ENCODE measurements at regions not wholly inside any gene's neighbourhood (a gene's known extent, or its start where the extent isn't known, plus 50 kb on each side); places are given as distances from the start of the nearest gene placed in this dataset.
"Not testable (repeated sequence)": the region's sequence is repeated elsewhere in the genome, so short reads cannot be mapped to it uniquely, and the experiment has no call there.

DNA sequence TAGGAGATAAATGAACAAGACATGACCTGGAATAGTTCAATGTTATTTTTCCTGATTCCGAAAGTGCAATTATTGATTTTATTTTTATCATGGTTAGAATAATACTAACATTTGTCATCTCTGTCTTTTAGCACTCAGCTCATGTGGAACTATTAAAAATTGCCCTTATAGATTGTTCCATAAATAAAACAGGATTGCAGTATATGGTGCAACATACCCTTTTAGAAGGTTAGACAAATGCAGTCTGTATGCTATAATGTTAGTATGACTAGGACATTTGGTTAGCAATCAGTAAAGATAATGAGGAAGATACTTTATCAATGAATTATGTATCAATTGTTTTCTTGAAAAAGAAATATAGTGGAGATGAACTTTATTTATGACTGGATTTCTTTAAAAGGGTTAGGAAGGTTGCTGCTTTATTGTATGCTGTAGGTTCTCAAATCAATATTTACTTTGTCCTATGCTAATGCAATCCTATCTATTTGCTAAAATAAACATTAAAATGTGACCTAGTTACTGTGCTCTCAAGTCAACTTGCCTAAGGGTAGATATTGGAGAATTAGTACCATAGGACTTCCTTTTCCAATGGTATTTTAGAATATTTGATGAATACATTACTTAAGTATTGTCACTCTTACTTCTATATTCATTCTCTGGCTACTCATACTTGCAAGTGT, 348.9 kb upstream of the ISL1 start:
- no peak for DNase-seq

DNA sequence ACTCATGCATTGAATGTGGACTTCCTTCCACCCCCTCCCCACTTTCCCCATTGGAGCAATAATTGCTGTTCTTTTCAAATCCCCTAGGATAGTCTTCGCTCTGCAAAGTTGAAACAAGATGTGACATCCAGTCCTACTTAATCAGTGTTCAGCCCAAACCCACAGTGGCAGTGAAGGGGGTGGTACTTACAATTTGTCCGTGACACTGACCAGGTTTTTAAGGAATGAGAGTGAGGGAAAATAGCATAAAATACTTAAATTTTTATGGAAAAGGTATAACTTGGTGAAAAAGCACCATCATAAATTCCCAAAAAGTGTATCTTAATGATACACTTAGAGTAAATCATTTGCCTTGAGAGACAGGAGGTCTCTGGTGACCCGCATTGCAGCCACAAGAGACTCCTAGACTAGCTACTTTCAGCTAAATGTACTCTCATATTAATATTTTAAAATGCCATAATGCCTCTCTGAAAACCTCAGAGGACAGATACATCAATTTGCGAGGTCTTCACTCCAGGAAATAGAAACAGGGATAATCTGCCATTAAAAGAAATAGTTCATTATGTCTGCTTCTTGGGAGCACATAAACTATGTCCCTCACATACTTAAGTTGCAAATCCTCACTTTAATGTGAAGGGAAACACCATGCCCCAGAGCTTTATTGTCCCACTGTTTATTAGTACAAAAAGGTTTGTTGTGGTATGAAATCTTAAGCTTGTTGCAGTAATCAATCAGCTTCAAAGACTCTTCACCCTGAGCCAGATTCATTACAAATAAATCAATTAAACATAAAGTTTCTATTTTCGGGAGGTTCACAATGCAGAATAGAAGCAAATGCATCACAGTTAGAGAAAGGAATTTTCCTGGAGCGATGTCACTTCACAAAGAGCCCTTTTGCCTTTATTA, 343.6 kb upstream of the ISL1 start:
- DNase-seq, result no peak

DNA sequence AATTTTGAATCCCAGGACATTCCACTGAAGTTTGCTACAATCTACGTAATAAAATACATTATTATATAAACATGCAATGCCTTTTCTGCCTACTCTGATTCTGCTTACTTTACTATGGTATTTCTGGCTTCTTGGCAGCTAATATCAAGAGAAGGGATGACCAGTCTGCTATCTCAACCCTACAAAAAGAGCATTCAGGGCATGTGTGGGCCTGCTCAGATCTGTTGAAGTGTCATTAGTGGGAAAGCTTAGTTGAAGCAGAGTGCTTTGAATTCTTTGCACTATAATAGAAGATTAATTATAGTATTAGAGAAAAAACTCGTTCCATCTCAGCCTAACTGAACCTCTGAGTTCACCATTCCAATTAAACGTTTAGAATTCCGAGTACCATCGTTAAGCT, 339.5 kb upstream of the ISL1 start:
- no peak for DNase-seq

DNA sequence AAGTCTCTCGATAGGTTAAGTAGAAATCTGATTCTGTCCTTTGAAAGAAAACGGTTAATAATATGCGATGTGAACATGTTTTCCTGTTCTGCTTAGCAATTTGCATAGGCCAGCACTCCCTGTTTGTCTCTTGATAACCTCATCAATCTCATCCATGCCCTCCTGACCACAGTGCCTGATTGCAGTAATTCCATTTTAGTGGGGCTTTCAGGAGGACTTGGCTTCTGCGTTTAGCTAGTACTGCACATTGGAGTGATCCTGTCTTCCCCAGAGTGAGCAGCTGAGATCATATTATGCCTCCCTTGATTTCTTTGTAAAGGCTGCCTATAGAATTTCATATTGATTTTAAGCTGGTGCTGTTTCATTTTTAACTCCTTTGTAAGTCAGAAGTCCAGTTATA, 335.9 kb upstream of the ISL1 start:
- DNase-seq, result no peak

DNA sequence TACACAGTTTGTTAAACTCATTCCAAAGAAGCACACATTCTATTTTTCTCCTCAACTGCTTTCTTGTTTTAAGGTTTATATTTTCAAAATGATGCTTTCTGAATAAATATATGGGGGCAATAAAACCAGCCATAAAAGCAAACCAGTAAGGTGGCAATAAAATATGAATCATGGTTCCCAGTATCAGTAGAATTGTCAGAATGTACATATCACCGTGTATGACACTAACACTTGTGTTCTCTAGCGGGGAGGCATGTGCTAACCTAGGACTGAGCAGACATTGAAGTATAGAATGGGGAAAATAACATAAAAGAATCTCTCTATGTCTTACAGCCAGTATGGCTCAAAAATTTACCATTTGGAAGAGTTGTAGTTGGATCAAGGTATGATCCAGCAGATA, 329.9 kb upstream of the ISL1 start:
- DNase-seq, result no peak

DNA sequence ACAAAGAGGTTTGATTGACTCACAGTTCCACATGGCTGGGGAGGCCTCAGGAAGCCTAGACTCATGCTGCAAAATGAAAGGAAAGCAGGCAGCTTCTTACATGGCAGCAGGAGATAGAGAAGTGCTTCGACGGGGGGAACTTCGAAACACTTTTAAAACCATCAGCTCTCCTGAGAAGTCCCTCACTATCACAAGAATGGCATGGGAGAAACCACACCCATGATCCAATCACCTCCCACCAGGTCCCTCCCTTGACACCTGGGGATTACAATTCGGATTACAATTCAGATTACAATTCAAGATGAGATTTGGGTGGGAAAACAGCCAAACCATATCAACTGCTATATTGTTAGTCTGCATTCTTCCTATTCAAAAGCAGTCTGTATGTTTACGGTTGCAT, 322.3 kb upstream of the ISL1 start:
- no peak for DNase-seq

DNA sequence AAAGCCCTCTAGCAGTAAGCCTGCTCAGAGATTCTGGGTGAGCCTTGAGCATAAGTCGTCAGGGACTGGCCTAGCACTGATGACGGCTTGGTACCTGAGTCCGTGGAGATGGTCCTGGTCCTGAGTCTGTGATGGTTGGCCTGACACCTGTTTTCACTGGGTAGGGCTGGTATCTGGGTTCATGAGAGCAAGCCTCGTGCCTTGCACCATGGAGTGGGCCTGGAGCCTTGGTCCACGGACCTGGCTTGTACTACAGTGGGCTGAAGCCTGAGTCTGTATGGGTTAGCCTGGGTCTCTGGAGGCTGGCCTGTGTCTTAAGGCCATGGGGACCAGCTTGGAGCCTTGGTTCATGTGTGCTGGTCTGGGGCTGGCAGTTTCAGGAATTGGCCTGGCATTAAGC, 310.3 kb upstream of the ISL1 start:
- no peak for DNase-seq

DNA sequence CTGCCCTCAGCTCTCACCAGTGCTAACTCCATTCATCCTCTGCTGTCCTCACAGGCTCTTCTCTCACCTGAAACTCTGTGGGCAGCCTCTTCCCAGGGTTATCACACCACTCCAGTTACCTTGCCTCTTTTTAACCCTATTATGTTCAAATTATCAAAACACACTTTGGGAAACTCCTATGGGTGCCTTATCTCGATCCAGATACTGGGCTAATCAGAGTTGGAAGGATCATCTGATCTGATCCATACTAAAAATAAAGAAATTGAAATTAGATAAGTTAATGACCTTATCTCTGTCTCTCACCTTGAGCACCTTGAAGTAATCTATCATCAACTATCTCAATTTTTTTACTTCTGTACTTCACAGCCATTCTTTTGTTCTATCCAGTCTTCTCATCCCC, 300.5 kb upstream of the ISL1 start:
- DNase-seq, result no peak

DNA sequence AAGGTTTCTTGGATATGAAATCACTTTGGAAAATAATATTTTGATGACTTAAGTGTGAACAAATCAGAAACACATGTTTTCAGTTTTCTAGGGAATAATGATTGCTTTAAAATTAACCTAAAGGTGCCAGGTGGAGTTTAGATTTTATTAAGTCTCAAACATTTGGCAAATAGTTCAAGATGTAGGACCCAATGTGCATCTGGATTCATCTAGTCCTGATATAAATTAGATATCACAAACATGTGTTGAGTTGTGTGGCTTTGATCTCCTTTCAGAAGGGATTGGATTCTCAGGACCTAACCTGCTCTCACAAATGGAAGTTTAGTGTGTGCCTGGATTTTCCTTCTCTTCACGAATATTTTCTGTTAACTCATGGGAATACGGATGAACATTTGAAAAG, 291.4 kb upstream of the ISL1 start:
- no peak for DNase-seq

DNA sequence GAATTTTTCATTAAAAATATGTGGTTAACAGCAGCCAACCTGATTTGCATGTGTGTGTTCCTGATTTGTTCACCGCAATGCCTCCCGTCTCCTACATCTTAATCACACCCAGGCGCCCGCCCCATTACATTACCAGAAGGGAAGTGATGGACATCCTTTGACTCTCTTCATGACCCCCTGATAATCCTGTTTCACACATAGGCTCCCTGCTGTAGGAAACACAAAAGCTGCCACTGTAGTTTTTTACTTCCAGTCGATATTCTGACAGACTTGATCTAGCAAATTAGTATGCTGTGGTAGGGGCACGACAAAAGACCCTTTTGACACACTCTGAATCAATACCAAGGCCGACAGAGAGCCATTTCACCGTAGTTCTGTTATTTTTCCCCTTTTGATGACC, 287.8 kb upstream of the ISL1 start:
- no peak for DNase-seq

DNA sequence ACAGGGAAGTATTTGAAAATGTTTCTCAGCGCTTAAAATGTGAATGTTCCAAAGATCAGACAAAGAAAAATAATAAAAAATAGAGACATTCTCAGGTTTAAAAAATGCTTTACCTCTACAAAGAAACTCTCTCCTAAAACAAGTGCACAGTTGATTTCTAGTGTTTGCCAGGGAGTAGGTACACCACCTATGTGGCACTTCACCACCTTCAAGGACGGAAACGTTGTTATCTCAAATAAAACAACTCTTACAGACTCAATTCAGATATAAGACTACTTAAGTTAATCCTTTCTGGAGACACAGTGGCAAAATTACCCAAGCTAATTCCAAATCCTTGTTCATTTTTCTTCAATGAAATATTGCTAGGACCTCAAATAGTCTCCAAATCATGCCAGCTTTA, 286.4 kb upstream of the ISL1 start:
- no peak for DNase-seq

DNA sequence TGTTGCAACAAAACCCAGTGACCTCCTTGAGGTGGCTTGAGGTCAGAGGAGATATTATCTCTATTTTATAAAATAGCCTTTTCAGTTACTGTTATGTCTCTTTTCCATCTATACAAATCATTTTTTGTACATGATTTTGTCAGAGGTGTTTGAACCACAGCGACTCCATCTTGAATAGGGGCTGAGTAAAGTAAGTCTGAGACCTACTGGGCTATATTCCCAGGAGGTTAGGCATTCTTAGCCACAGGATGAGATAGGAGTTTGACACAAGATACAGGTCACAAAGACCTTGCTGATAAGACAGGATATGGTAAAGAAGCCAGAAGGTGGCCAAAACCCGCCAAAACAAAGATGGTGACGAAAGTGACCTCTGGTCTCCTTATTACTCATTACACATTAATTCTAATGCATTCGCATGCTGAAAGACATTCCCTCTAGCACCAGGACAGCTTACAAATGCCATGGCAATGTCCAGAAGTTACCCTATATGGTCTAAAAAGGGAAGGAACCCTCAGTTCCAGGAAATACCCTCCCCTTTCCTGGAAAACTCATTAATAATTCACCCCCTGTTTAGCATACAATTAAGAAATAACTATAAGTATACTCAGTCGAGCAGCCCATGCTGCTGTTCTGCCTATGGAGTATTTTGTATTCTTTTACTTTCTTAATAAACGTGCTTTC, 283.9 kb upstream of the ISL1 start:
- DNase-seq, result no peak

DNA sequence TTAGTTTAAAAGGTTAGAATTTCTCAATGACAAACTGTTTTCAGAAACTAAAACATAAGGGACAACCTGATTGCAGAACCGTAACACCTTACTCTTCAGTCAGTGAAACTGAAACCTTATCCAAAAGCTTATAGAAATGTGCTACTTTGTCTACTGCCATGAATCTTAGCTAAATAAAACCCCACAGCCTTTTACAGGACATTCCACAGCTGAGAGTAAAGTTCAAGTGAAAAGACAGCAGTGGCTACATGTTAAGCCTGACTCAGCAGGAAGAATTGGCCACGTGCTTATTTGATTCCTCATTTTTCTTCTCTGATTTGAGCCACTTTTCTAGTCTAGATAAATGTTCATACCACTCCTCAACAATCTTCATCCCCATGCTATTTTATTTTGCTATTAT, 278.7 kb upstream of the ISL1 start:
- DNase-seq, result no peak

DNA sequence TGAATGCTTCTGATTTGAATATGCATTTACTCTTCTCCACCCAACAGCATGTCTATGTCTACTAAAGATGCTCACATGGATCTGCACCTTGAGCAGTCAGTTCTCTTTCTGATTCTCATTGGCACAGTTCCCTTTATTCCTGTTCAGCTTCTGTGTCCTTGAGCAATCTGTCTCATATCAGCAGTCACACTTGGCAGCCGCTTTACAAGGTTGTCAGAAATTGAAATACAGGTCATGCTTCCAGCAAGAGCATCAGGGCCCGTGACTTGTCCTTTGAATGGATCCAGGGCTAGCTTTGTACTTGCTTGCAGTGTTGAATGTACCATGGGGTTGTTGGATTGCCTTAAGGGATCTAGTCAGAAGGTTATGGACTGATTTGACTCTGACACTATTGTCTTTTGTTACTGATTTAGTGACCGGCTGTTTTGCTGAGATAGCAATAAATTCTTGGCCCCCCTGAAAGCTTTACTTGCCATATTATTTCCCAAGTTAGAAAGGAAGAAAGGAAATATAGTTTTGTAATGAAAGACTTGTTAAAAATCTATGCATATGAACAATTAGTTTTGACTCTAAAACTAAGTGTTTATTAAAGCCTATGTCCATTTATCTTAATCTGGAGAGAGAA, 273.4 kb upstream of the ISL1 start:
- no peak for DNase-seq

DNA sequence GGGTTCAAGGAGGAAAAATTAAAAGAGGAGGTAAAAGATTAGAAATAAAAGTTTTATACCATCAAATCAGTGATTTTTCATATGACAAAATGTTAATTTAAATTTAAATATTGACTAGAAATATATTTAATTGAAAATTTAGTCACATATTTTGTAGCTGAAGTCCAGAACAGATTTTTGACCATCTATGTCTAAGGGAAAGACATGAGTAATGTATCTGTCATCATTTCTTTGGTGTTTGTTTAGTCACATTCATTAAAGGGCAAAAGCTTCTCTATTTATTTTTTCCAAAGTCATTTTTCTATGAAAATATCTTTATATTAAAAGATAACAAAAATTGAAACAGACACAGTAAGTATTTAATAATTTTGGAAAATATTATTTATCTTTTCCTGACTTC, 252.0 kb upstream of the ISL1 start:
- DNase-seq, result no peak

DNA sequence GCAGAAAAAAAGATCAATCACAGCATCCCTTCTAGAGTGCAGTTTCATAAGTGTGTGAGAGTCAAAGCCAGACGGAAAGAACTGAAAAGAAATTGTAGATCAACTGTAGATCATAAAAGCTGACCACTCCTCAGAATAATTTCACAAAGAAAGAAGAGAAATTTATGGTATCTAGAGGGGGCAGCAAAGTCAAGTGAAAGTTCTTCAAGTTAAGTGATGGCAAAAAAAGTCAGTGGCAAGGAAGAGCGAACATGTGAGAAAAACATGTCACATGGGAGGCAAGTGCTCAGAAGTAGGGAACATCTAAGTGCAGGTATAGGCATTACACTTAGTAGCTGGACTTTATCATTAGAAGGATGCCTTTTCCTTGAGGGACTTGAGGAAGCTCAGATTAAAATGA, 245.1 kb upstream of the ISL1 start:
- DNase-seq, result no peak

DNA sequence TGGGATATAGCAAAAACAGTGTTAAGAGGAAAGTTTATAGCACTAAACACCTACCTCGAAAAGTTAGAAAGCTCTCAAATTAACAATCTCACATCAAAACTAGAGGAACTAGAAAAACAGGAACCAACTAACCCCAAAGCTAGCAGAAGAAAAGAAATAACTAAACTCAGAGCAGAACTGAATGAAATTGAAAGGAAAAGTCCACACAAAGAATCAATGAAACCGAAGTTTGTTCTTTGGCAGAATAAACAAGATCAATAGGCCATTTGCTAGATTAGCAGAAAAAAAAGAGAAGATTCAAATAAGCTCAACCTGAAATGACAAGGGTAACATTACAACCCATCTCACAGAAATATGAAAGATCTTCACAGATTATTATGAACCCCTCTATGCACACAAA, 234.8 kb upstream of the ISL1 start:
- no peak for DNase-seq

DNA sequence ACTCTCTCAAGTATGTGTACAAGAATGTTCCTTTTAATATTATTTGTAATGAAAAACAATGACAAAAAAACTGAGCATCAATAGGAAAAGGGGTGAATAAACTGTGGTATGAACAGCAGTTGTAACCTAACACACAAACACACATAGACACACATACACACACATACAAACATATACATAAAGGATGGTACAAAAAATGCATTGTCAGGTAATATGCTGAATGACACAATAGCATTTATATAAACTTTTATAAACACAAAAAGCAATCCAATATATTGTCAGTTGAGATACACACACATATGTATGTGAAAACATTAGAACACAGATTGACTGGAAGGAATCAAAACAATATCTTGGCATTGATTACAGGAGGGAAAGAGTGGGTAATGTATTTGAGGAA, 227.0 kb upstream of the ISL1 start:
- DNase-seq, result no peak

DNA sequence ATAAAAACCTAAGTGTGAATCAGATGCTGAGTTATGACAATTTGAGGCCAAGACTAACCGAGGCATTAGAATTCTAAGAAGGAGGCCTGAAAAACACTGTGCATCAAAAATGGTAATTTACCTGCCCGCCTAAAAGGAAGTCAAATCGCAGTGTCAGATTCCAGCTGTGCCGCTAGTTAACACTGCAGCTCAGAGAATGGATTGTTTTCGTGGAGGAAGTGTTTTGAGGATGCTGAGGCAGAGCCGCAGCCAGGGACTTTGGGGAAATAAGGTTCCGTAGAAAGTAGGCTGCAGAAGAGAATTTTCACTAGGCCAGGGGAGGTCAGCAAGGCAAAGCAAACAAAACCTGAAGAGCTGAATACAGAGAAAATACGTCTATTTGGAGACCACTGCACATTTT, 226.4 kb upstream of the ISL1 start:
- DNase-seq, result no peak

DNA sequence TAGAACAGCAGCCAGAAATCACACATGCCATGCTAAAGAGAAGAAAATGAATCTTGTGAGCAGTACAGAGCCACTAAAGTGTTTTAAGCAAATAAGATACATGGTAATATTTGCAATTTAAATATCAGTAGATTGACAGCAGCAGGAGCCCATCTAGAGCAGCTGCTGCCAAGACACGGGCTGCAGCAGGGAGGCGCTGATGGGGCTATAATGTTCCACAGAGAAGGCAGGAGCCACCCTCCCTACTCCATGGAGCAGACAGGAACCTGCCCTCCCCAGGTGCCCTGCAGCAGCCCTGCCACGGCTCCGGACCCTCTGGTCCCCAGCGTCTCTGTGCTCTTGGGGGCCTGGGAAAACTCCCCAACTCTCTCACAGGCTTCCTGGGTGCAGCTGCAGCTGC, 224.1 kb upstream of the ISL1 start:
- no peak for DNase-seq

DNA sequence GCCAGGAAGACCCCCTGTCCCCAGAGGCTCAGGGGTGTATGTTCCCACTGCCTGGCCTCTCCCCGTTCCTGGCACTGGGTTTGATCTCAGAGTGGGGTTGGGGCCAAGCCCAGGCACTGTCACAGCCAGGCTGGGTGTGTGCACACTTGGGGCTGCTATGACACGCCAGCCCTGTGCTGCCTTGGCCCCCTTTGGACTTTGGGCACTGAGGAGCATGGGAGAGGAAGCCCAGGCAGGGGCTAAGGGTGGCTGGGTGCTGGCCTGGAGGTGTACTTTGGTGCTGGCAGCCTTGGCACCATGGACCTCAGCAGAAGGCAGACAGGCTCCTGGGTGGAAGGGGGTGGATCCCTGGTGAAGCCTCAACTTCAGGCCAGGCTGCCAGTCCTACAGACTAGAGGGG, 223.6 kb upstream of the ISL1 start:
- DNase-seq, result no peak

DNA sequence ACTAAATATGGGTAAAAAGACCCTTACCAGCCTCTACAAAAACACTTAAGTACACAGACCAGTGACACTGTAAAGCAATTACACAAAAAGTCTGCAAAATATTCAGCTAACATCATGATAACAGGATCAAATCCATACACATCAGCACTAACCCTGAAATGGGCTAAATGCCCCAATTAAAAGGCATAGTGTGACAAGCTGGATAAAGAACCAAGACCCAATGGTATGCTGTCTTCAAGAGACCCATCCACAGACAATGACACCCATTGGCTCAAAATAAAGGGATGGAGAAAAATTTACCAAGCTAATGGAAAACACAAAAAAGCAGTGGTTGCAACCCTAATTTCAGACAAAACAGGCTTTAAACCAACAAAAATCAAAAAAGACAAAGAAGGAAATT, 221.0 kb upstream of the ISL1 start:
- no peak for DNase-seq

DNA sequence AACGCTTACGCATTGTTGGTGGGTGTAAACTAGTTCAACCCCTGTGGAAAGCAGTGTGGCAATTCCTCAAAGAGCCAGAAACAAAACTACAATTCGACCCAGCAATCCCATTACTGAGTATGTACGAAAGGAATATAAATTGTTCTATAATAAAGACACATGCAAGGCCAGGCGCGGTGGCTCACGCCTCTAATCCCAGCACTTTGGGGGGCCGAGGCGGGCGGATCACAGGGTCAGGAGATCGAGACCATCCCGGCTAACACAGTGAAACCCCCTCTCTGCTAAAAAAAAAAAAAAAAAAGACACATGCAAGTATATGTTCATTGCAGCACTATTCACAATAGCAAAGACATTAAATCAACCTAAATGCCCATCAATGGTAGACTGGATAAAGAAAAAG, 217.6 kb upstream of the ISL1 start:
- DNase-seq, result not testable (repeated sequence)

Measured in T-helper 9 cell (primary cell).